Keratinocyte (primary cell): ENCODE measurements at regions not wholly inside any gene's neighbourhood (a gene's known extent, or its start where the extent isn't known, plus 50 kb on each side); places are given as distances from the start of the nearest gene placed in this dataset.

Source experiments
- DNase-seq: peaks from one replicate; pipeline ENCODE4 v3.0.0-alpha.2; 2011; ENCODE audit warnings: low read depth, missing footprints, low spot score
- FAIRE-seq: peaks from 2 replicates; lab custom pipeline; 2011; peaks lifted over from hg19 to GRCh38; lab: Jason Lieb, UNC
- H2AFZ ChIP-seq: 2 replicates; pipeline ENCODE4 v1.6.0; 2012; ENCODE audit warnings: low read length, control low read depth, inconsistent platforms; ENCODE audit not compliant: control insufficient read depth
- H3K27ac ChIP-seq: 2 replicates; pipeline ENCODE4 v1.5.1; 2011; ENCODE audit warnings: low read length; ENCODE audit not compliant: control insufficient read depth, insufficient read depth
- H3K27me3 ChIP-seq: 3 replicates; pipeline ENCODE4 v1.6.0; 2011; ENCODE audit warnings: low read length; ENCODE audit not compliant: control insufficient read depth, insufficient read depth; ENCODE audit errors: extremely low read depth
- H3K36me3 ChIP-seq, 2 experiments: 2 replicates in 1 of 2; 3 replicates in 1 of 2; pipeline ENCODE4 v1.5.1; 2011; ENCODE audit warnings: low read length in 2 of 2, mild to moderate bottlenecking in 1 of 2; ENCODE audit not compliant: control insufficient read depth in 2 of 2, insufficient read depth in 2 of 2; ENCODE audit errors: extremely low read depth in 1 of 2
- H3K4me1 ChIP-seq: 3 replicates; pipeline ENCODE4 v1.5.1; 2011; ENCODE audit warnings: low read length; ENCODE audit not compliant: control insufficient read depth, insufficient read depth; ENCODE audit errors: extremely low read depth
- H3K4me2 ChIP-seq: 3 replicates; pipeline ENCODE4 v1.6.0; 2011; ENCODE audit warnings: low read depth, low read length; ENCODE audit not compliant: control insufficient read depth, insufficient read depth; ENCODE audit errors: extremely low read depth
- H3K4me3 ChIP-seq, 3 experiments: fragments of 200-600 bp in 1 of 3; sonication (generic) in 1 of 3; 2 replicates in 2 of 3; 3 replicates in 1 of 3; pipeline ENCODE4 v1.5.1; 2011 to 2016; ENCODE audit warnings: low read length in 3 of 3, mild to moderate bottlenecking in 3 of 3, control low read depth in 2 of 3, inconsistent platforms in 1 of 3, low read depth in 1 of 3, mixed read lengths in 1 of 3, mixed run types in 1 of 3, moderate library complexity in 1 of 3; ENCODE audit not compliant: control insufficient read depth in 2 of 3, insufficient read depth in 2 of 3; ENCODE audit errors: extremely low read depth in 1 of 3
- H3K79me2 ChIP-seq: 2 replicates; pipeline ENCODE4 v1.6.0; 2012; ENCODE audit warnings: low read length; ENCODE audit not compliant: control insufficient read depth, insufficient read depth
- H3K9ac ChIP-seq: 3 replicates; pipeline ENCODE4 v1.6.0; 2011; ENCODE audit warnings: low read length; ENCODE audit not compliant: control insufficient read depth, insufficient read depth; ENCODE audit errors: extremely low read depth
- H3K9me1 ChIP-seq: 3 replicates; pipeline ENCODE4 v1.6.0; 2011; ENCODE audit warnings: low read length; ENCODE audit not compliant: control insufficient read depth, insufficient read depth; ENCODE audit errors: extremely low read depth
- H3K9me3 ChIP-seq: 2 replicates; pipeline ENCODE4 v1.5.1; 2012; ENCODE audit warnings: low read depth, low read length; ENCODE audit not compliant: control insufficient read depth
- H4K20me1 ChIP-seq: 3 replicates; pipeline ENCODE4 v1.6.0; 2011; ENCODE audit warnings: low read length; ENCODE audit not compliant: control insufficient read depth, insufficient read depth; ENCODE audit errors: extremely low read depth
- EZH2 ChIP-seq: IDR thresholded peaks from one replicate; pipeline ENCODE4 v1.6.1; 2012; ENCODE audit warnings: inconsistent platforms, mild to moderate bottlenecking, low read length, moderate library complexity
- dilution Hi-C: fragments of 300-500 bp; cut with MboI; formaldehyde crosslinking; loops from one replicate; pipeline ENCODE4 v1.7.0; 2020; ENCODE audit warnings: low sequenced_read_pairs; ENCODE audit not compliant: extremely low pct_ligation_motif_present
- TF ChIP-seq, protein P1 (sequence below), 3 experiments: IDR thresholded peaks in 1 of 3; conservative IDR thresholded peaks in 1 of 3; optimal IDR thresholded peaks in 1 of 3; 2 replicates in 2 of 3; 3 replicates in 1 of 3; pipeline versions ENCODE3 to v1.5.1; 2011; ENCODE audit warnings: low read length in 3 of 3, mild to moderate bottlenecking in 3 of 3, moderate library complexity in 2 of 3, control low read depth in 1 of 3, inconsistent platforms in 1 of 3; ENCODE audit not compliant: insufficient read depth in 2 of 3; ENCODE audit errors: extremely low read depth in 1 of 3

DNA sequence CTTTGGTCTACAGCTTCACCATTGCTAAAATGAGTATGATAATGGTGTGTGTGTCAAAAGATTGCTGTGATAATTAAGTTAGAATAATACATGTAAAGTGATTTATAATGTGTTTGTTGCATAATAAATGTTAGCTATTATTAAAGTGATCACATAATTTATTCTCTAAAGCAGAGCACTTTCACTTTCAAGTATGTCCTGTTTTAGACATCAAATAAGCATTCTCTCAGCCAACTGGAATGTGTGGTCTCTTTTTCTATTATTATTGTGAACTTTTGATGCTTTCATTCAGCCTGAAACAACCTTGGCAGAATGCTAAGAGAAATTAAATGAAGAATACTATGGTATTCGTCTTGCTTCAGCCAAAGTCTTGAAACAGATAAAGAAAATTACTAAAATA lies 102.8 kb upstream of the COL11A1 start:
- Histone ChIP-seq H3K9ac (no peak overlapping the region), H3K4me2 (no peak overlapping the region), H3K9me1 (no peaks in the 10 kb centered on the region), H3K27me3 (no peaks in the 10 kb centered on the region), H3K79me2 (no peaks in the 10 kb centered on the region), H3K4me1 (no peaks in the 10 kb centered on the region), H3K9me3 (no peaks in the 10 kb centered on the region), H3K4me3 (no peak overlapping the region), H2AFZ (no peak overlapping the region), H3K36me3 (no peaks in the 10 kb centered on the region), H3K27ac (no peak overlapping the region), H4K20me1 (no peaks in the 10 kb centered on the region)
- TF ChIP-seq, protein P1, sequence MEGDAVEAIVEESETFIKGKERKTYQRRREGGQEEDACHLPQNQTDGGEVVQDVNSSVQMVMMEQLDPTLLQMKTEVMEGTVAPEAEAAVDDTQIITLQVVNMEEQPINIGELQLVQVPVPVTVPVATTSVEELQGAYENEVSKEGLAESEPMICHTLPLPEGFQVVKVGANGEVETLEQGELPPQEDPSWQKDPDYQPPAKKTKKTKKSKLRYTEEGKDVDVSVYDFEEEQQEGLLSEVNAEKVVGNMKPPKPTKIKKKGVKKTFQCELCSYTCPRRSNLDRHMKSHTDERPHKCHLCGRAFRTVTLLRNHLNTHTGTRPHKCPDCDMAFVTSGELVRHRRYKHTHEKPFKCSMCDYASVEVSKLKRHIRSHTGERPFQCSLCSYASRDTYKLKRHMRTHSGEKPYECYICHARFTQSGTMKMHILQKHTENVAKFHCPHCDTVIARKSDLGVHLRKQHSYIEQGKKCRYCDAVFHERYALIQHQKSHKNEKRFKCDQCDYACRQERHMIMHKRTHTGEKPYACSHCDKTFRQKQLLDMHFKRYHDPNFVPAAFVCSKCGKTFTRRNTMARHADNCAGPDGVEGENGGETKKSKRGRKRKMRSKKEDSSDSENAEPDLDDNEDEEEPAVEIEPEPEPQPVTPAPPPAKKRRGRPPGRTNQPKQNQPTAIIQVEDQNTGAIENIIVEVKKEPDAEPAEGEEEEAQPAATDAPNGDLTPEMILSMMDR (optimal IDR thresholded peaks at IDR 0.05 in 1 of 3, IDR thresholded peaks at IDR 0.05 in 1 of 3, conservative IDR thresholded peaks at IDR 0.05 in 1 of 3; ENCODE audit: extremely low read depth in 1 of 3, insufficient read depth in 2 of 3, low read length in 3 of 3): no peak
- no peak for TF ChIP-seq EZH2
- FAIRE-seq: no peak
- dilution Hi-C loops: no loop called here
- no peak for DNase-seq

DNA sequence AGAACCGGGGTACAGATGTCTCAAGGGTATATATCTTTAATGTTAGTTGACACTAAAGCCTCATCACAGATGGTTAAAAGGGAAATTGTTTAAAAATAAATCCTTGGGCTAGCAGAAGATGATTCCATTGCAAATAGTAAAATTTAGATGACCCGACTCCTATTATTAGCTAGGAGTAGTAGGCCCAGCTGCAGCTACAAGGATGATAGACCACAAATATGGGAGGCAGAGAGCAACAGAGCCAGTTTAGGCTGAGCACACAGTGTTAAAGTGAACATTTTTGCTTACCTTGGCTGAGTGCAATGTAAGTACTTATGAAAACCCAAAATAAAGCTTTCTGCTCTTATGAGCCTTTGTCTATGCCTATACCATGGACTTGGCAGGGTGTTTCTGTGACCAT lies 100.5 kb upstream of the COL11A1 start:
- Histone ChIP-seq H3K9me3 (no peaks in the 10 kb centered on the region), H3K36me3 (no peaks in the 10 kb centered on the region), H3K4me2 (no peak overlapping the region), H3K27ac (no peak overlapping the region), H2AFZ (no peak overlapping the region), H3K9me1 (no peaks in the 10 kb centered on the region), H3K27me3 (no peaks in the 10 kb centered on the region), H3K9ac (no peak overlapping the region), H3K4me3 (no peak overlapping the region), H3K79me2 (no peaks in the 10 kb centered on the region), H3K4me1 (no peaks in the 10 kb centered on the region), H4K20me1 (no peaks in the 10 kb centered on the region)
- FAIRE-seq (no peak), DNase-seq (no peak)
- TF ChIP-seq, protein P1 (optimal IDR thresholded peaks at IDR 0.05 in 1 of 3, IDR thresholded peaks at IDR 0.05 in 1 of 3, conservative IDR thresholded peaks at IDR 0.05 in 1 of 3; ENCODE audit: extremely low read depth in 1 of 3, insufficient read depth in 2 of 3, low read length in 3 of 3): no peak
- TF ChIP-seq EZH2: no peak
- dilution Hi-C loops: no loop called here
